ENCODE measurements at regions not wholly inside any gene's neighbourhood (a gene's known extent, or its start where the extent isn't known, plus 50 kb on each side); places are given as distances from the start of the nearest gene placed in this dataset.

DNA sequence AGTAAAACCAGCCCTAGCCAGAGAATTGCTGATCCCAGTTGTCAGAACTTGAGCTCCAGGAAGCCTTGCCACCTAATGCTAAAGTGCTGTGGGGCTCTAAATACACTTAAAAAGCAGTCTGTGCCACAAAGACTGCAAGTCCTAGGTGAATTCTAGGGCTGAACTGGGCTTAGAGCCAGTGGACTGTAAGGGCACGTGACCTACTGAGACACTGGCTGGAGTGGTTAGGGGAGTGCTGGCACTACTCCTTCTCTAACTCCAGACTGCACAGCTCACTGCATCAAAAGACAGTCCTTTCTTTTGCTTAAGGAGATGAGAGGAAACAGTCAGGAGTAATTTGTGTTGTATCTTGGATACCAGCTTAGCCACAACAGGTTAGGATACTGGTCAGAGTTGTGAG, 1240.2 kb downstream of the FAM133A start:
- Histone ChIP-seq H4K91ac (ENCODE audit: low read depth, low read length, poor library complexity) (no peak overlapping the region), H4K8ac (ENCODE audit: low read depth, low read length) (no peak overlapping the region), H3K79me1 (ENCODE audit: low read depth, low read length) (no peaks in the 10 kb centered on the region), H2BK120ac (ENCODE audit: low read depth, low read length) (no peak overlapping the region), H3K9ac (ENCODE audit: low read depth, low read length, poor library complexity) (no peak overlapping the region), H3K23ac (ENCODE audit: low read depth, low read length, poor library complexity) (no peak overlapping the region), H3K27ac (replicated peaks; ENCODE audit: low read length) (no peak overlapping the region), H2AK5ac (ENCODE audit: low read depth, low read length) (no peak overlapping the region), H3K14ac (ENCODE audit: low read length) (no peak overlapping the region), H2BK12ac (ENCODE audit: low read length) (no peak overlapping the region), H2BK15ac (ENCODE audit: low read length) (no peak overlapping the region), H3K18ac (ENCODE audit: low read length) (no peak overlapping the region), H3K27me3 (ENCODE audit: control insufficient read depth in 3 of 3, insufficient read depth in 3 of 3, low read depth in 1 of 3, low read length in 3 of 3) (no peaks in the 10 kb centered on the region), H2AFZ (ENCODE audit: low read length) (no peak overlapping the region), H2BK5ac (ENCODE audit: low read length) (no peak overlapping the region), H3K4me3 (ENCODE audit: low read length in 2 of 2) (no peak overlapping the region), H3K4me2 (ENCODE audit: insufficient read depth, low read length, poor library complexity, severe bottlenecking) (no peak overlapping the region), H3K9me3 (replicated peaks in 1 of 2; ENCODE audit: control insufficient read depth in 2 of 2, insufficient read depth in 1 of 2, low read depth in 1 of 2, low read length in 2 of 2) (no peaks in the 10 kb centered on the region), H3K36me3 (replicated peaks in 1 of 2; ENCODE audit: control insufficient read depth in 2 of 2, insufficient read depth in 2 of 2, low read length in 2 of 2) (no peaks in the 10 kb centered on the region), H3K4me1 (ENCODE audit: control insufficient read depth in 2 of 2, insufficient read depth in 1 of 2, low read depth in 1 of 2, low read length in 2 of 2) (no peaks in the 10 kb centered on the region), H3K4ac (ENCODE audit: low read length) (no peak overlapping the region)
- no peak for DNase-seq (ENCODE audit: low spot score)
- no CpG with 5 or more reads among the region's 1 CpG for WGBS, 2 donors (ENCODE audit: extremely low coverage in 2 of 2, insufficient read length in 2 of 2, insufficient replicate concordance in 1 of 2)

DNA sequence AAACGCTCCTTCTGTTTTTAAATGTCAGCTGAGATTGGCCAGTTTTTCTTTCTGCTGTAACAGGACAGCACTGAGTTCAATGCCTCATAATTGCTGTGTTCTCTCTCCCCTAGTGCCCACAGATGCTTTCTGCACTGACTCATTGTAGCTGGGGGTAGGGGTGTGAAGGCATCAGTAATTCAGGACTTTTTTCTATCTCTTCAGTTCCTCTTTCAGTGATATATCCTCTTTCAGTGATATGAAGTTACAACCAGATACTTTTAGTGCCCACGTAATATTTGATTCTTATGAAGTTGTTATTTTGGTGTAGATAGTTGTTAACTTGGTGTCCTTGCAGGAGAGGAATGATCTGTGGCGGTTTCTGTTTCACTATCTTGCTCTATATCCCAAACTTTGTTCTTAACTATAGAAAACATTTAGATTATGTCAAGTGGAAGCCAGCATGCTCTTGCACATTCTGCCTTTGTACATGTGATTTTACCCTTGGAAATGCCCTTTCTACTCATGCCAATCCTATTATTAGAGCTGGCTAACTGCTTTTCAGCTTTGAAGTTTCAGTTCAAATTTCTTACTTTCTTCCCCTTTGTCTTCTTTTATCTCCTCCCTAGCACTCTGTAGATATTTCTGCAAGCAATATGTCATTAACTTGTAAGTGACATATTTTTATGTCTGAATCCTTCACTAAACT, 1258.4 kb downstream of the FAM133A start:
- no peak overlapping the region for H4K8ac ChIP-seq (ENCODE audit: low read depth, low read length)
- no peak overlapping the region for H3K4me2 ChIP-seq (ENCODE audit: insufficient read depth, low read length, poor library complexity, severe bottlenecking)
- H3K36me3 ChIP-seq (replicated peaks in 1 of 2; ENCODE audit: control insufficient read depth in 2 of 2, insufficient read depth in 2 of 2, low read length in 2 of 2), result no peaks in the 10 kb centered on the region
- H3K9ac ChIP-seq (ENCODE audit: low read depth, low read length, poor library complexity), result no peak overlapping the region
- no peak overlapping the region for H3K4me3 ChIP-seq (ENCODE audit: low read length in 2 of 2)
- H3K4me1 ChIP-seq (ENCODE audit: control insufficient read depth in 2 of 2, insufficient read depth in 1 of 2, low read depth in 1 of 2, low read length in 2 of 2), result no peaks in the 10 kb centered on the region
- DNase-seq (ENCODE audit: low spot score), result no peak
- H3K9me3 ChIP-seq (replicated peaks in 1 of 2; ENCODE audit: control insufficient read depth in 2 of 2, insufficient read depth in 1 of 2, low read depth in 1 of 2, low read length in 2 of 2), result no peaks in the 10 kb centered on the region
- H2AK5ac ChIP-seq (ENCODE audit: low read depth, low read length), result no peak overlapping the region
- H3K14ac ChIP-seq (ENCODE audit: low read length), result no peak overlapping the region
- no peak overlapping the region for H2BK15ac ChIP-seq (ENCODE audit: low read length)
- no peak overlapping the region for H2AFZ ChIP-seq (ENCODE audit: low read length)
- no peak overlapping the region for H2BK12ac ChIP-seq (ENCODE audit: low read length)
- no peak overlapping the region for H3K27ac ChIP-seq (replicated peaks; ENCODE audit: low read length)
- WGBS, 2 donors (ENCODE audit: extremely low coverage in 2 of 2, insufficient read length in 2 of 2, insufficient replicate concordance in 1 of 2), result no CpG with 5 or more reads among the region's 3 CpGs
- H2BK5ac ChIP-seq (ENCODE audit: low read length), result no peak overlapping the region
- H4K91ac ChIP-seq (ENCODE audit: low read depth, low read length, poor library complexity), result no peak overlapping the region
- no peak overlapping the region for H3K18ac ChIP-seq (ENCODE audit: low read length)
- H3K79me1 ChIP-seq (ENCODE audit: low read depth, low read length), result no peaks in the 10 kb centered on the region
- H3K27me3 ChIP-seq (ENCODE audit: control insufficient read depth in 3 of 3, insufficient read depth in 3 of 3, low read depth in 1 of 3, low read length in 3 of 3), result no peaks in the 10 kb centered on the region
- H3K23ac ChIP-seq (ENCODE audit: low read depth, low read length, poor library complexity), result no peak overlapping the region
- H2BK120ac ChIP-seq (ENCODE audit: low read depth, low read length), result no peak overlapping the region
- H3K4ac ChIP-seq (ENCODE audit: low read length), result no peak overlapping the region

DNA sequence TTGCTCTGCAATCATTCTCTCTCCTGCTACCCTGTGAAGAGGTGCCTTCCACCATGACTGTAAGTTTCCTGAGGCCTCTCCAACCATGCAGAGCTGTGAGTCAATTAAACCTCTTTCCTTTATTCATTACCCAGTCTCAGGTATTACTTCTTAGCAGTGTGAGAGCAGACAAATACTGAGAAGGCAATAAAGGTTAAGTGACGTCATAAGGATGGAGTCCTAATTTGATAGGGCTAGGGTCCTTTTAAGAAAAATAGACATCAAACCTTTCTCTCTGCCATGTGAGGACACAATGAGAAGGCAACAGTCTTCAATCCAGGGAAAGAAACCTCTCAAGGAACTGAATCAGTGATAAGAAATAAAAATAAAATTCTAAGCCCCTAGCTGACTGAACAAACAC, 1262.7 kb downstream of the FAM133A start:
- Histone ChIP-seq H2BK15ac (ENCODE audit: low read length) (no peak overlapping the region), H2BK120ac (ENCODE audit: low read depth, low read length) (no peak overlapping the region), H2BK12ac (ENCODE audit: low read length) (no peak overlapping the region), H3K9me3 (replicated peaks in 1 of 2; ENCODE audit: control insufficient read depth in 2 of 2, insufficient read depth in 1 of 2, low read depth in 1 of 2, low read length in 2 of 2) (no peaks in the 10 kb centered on the region), H2BK5ac (ENCODE audit: low read length) (no peak overlapping the region), H3K14ac (ENCODE audit: low read length) (no peak overlapping the region), H3K4me2 (ENCODE audit: insufficient read depth, low read length, poor library complexity, severe bottlenecking) (no peak overlapping the region), H3K27me3 (ENCODE audit: control insufficient read depth in 3 of 3, insufficient read depth in 3 of 3, low read depth in 1 of 3, low read length in 3 of 3) (no peaks in the 10 kb centered on the region), H3K4ac (ENCODE audit: low read length) (no peak overlapping the region), H3K9ac (ENCODE audit: low read depth, low read length, poor library complexity) (no peak overlapping the region), H3K27ac (replicated peaks; ENCODE audit: low read length) (no peak overlapping the region), H3K4me3 (ENCODE audit: low read length in 2 of 2) (no peak overlapping the region), H3K79me1 (ENCODE audit: low read depth, low read length) (no peaks in the 10 kb centered on the region), H2AK5ac (ENCODE audit: low read depth, low read length) (no peak overlapping the region), H3K36me3 (replicated peaks in 1 of 2; ENCODE audit: control insufficient read depth in 2 of 2, insufficient read depth in 2 of 2, low read length in 2 of 2) (no peaks in the 10 kb centered on the region), H3K4me1 (ENCODE audit: control insufficient read depth in 2 of 2, insufficient read depth in 1 of 2, low read depth in 1 of 2, low read length in 2 of 2) (no peaks in the 10 kb centered on the region), H3K23ac (ENCODE audit: low read depth, low read length, poor library complexity) (no peak overlapping the region), H4K8ac (ENCODE audit: low read depth, low read length) (no peak overlapping the region), H4K91ac (ENCODE audit: low read depth, low read length, poor library complexity) (no peak overlapping the region), H2AFZ (ENCODE audit: low read length) (no peak overlapping the region), H3K18ac (ENCODE audit: low read length) (no peak overlapping the region)
- DNase-seq (ENCODE audit: low spot score), result no peak
- WGBS, 2 donors (ENCODE audit: extremely low coverage in 2 of 2, insufficient read length in 2 of 2, insufficient replicate concordance in 1 of 2), result no CpG with 5 or more reads among the region's 1 CpG

DNA sequence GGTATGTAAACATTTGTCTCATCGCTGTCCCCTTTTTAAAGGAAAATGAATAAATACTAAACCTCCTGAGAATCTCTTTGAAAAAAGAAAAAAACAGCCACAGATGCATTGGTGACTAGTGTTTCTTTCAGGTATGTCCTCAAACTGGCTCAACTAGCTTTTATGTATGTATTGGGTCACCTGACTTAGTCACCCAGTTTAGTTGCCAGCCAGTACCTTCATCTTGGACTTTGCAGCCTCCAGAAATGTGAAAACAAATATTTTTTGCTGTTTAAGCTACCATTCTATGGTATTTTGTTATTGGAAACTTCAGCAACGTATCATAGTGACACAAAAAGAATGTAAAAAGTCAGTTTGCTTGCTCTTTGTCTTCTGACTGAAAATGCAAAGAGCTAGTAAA, 1263.5 kb downstream of the FAM133A start:
- no peak overlapping the region for H3K4ac ChIP-seq (ENCODE audit: low read length)
- H3K23ac ChIP-seq (ENCODE audit: low read depth, low read length, poor library complexity), result no peak overlapping the region
- H3K9ac ChIP-seq (ENCODE audit: low read depth, low read length, poor library complexity), result no peak overlapping the region
- no peak overlapping the region for H3K27ac ChIP-seq (replicated peaks; ENCODE audit: low read length)
- no peak overlapping the region for H2AFZ ChIP-seq (ENCODE audit: low read length)
- H2BK12ac ChIP-seq (ENCODE audit: low read length), result no peak overlapping the region
- H4K8ac ChIP-seq (ENCODE audit: low read depth, low read length), result no peak overlapping the region
- no peak overlapping the region for H2BK120ac ChIP-seq (ENCODE audit: low read depth, low read length)
- H4K91ac ChIP-seq (ENCODE audit: low read depth, low read length, poor library complexity), result no peak overlapping the region
- no peak overlapping the region for H3K18ac ChIP-seq (ENCODE audit: low read length)
- no peaks in the 10 kb centered on the region for H3K9me3 ChIP-seq (replicated peaks in 1 of 2; ENCODE audit: control insufficient read depth in 2 of 2, insufficient read depth in 1 of 2, low read depth in 1 of 2, low read length in 2 of 2)
- H3K27me3 ChIP-seq (ENCODE audit: control insufficient read depth in 3 of 3, insufficient read depth in 3 of 3, low read depth in 1 of 3, low read length in 3 of 3), result no peaks in the 10 kb centered on the region
- H3K79me1 ChIP-seq (ENCODE audit: low read depth, low read length), result no peaks in the 10 kb centered on the region
- no peaks in the 10 kb centered on the region for H3K36me3 ChIP-seq (replicated peaks in 1 of 2; ENCODE audit: control insufficient read depth in 2 of 2, insufficient read depth in 2 of 2, low read length in 2 of 2)
- no peaks in the 10 kb centered on the region for H3K4me1 ChIP-seq (ENCODE audit: control insufficient read depth in 2 of 2, insufficient read depth in 1 of 2, low read depth in 1 of 2, low read length in 2 of 2)
- H2BK5ac ChIP-seq (ENCODE audit: low read length), result no peak overlapping the region
- H2AK5ac ChIP-seq (ENCODE audit: low read depth, low read length), result no peak overlapping the region
- WGBS, 2 donors (ENCODE audit: extremely low coverage in 2 of 2, insufficient read length in 2 of 2, insufficient replicate concordance in 1 of 2), result no CpG with 5 or more reads among the region's 2 CpGs
- H3K14ac ChIP-seq (ENCODE audit: low read length), result no peak overlapping the region
- no peak for DNase-seq (ENCODE audit: low spot score)
- no peak overlapping the region for H3K4me3 ChIP-seq (ENCODE audit: low read length in 2 of 2)
- no peak overlapping the region for H2BK15ac ChIP-seq (ENCODE audit: low read length)
- H3K4me2 ChIP-seq (ENCODE audit: insufficient read depth, low read length, poor library complexity, severe bottlenecking), result no peak overlapping the region
